NCI-H82 treated with DMSO at 0.1 percent for 48 hours (cell line): ENCODE measurements at regions not wholly inside any gene's neighbourhood (a gene's known extent, or its start where the extent isn't known, plus 50 kb on each side); places are given as distances from the start of the nearest gene placed in this dataset.
A peak's percentile ranks its signal among the peaks of the same experiment; 100 is the strongest.
"Not testable (repeated sequence)": the region's sequence is repeated elsewhere in the genome, so short reads cannot be mapped to it uniquely, and the experiment has no call there.

Source experiments
- DNase-seq: peaks from one replicate; lab custom pipeline; 2025; ENCODE audit not compliant: unreplicated experiment; lab: John Stamatoyannopoulos, UW

GRCh38 chr2:44084850-44085249 lies 83.8 kb upstream of the PPM1B start:
- no peak for DNase-seq

- DNase-seq, result no peak
Measured at GRCh38 chr2:44086629-44087028, 82.0 kb upstream of the PPM1B start.

- DNase-seq, result peak; percentile 30
Measured at GRCh38 chr2:44087036-44087713, 81.5 kb upstream of the PPM1B start.

- no peak for DNase-seq
Measured at GRCh38 chr2:44087714-44088092, 81.0 kb upstream of the PPM1B start.

- not testable (repeated sequence) for DNase-seq
Measured at GRCh38 chr2:44092519-44092918, 76.2 kb upstream of the PPM1B start.

- DNase-seq, result no peak
Measured at GRCh38 chr2:44093970-44094369, 74.7 kb upstream of the PPM1B start.

GRCh38 chr2:44097322-44097907 lies 71.3 kb upstream of the PPM1B start:
- peak; percentile 75 for DNase-seq

- DNase-seq, result no peak
Measured at GRCh38 chr2:44098050-44098449, 70.6 kb upstream of the PPM1B start.

- no peak for DNase-seq
Measured at GRCh38 chr2:44098891-44099290, 69.8 kb upstream of the PPM1B start.

GRCh38 chr2:44100351-44100750 lies 68.3 kb upstream of the PPM1B start:
- peak; percentile 38 for DNase-seq

- DNase-seq, result no peak
Measured at GRCh38 chr2:44101246-44101645, 67.4 kb upstream of the PPM1B start.

- no peak for DNase-seq
Measured at GRCh38 chr2:44102790-44103562, 65.7 kb upstream of the PPM1B start.

- DNase-seq, result no peak
Measured at GRCh38 chr2:44103639-44104038, 65.0 kb upstream of the PPM1B start.

- no peak for DNase-seq
Measured at GRCh38 chr2:44104855-44105271, 63.8 kb upstream of the PPM1B start.

GRCh38 chr2:44106509-44106908 lies 62.2 kb upstream of the PPM1B start:
- DNase-seq, result not testable (repeated sequence)

- no peak for DNase-seq
Measured at GRCh38 chr2:44107086-44107740, 61.5 kb upstream of the PPM1B start.

GRCh38 chr2:44107974-44108373 lies 60.7 kb upstream of the PPM1B start:
- no peak for DNase-seq

- DNase-seq, result no peak
Measured at GRCh38 chr2:44109166-44109565, 59.5 kb upstream of the PPM1B start.

GRCh38 chr2:44110444-44110843 lies 58.2 kb upstream of the PPM1B start:
- no peak for DNase-seq

- no peak for DNase-seq
Measured at GRCh38 chr2:44112096-44112495, 56.6 kb upstream of the PPM1B start.

- DNase-seq, result no peak
Measured at GRCh38 chr2:44116319-44116718, 52.4 kb upstream of the PPM1B start.

- DNase-seq, result no peak
Measured at GRCh38 chr2:44118257-44118656, 50.4 kb upstream of the PPM1B start.
